GM19452 (cell line): ENCODE measurements at regions not wholly inside any gene's neighbourhood (a gene's known extent, or its start where the extent isn't known, plus 50 kb on each side); places are given as distances from the start of the nearest gene placed in this dataset.

Source experiments
- ATAC-seq: cut with Tn5 transposase; IDR thresholded peaks from one replicate; pipeline ENCODE4 v1.9.1; 2021; ENCODE audit not compliant: unreplicated experiment

DNA sequence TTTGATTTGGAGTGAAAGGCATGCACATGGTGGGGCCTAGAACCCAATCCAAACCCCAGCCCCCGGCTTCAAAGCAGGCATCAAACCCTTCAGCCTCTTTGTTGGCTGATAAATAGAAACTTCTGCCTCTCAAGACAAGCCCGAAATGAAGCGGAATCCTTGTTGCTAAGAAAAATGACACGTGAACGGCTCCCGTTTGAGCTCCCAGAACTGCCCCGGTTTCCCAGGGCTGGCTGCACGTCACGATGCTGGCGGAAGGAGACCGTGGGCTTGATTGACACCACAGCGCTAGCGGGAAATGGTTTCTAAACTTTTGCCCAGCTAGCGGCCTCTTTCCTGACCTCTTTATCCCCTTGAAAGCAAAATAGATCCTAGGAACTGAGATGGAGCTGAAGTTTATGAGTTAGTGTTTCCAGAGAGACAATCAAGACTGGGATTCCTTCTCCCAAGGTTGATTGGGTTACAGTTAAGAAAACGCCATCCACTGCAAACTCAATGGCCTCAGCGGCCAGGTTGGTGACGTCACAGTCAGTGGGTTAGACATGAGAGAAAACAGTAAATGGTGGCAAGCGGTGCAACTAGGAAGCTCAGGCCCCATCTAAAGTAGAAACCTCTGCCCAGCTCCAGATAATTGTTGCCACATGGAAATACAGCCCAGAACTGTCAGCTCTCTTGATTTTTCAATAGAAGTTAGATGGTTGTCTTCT is 117.0 kb downstream of the ANKRD60 start:
- no peak for ATAC-seq

DNA sequence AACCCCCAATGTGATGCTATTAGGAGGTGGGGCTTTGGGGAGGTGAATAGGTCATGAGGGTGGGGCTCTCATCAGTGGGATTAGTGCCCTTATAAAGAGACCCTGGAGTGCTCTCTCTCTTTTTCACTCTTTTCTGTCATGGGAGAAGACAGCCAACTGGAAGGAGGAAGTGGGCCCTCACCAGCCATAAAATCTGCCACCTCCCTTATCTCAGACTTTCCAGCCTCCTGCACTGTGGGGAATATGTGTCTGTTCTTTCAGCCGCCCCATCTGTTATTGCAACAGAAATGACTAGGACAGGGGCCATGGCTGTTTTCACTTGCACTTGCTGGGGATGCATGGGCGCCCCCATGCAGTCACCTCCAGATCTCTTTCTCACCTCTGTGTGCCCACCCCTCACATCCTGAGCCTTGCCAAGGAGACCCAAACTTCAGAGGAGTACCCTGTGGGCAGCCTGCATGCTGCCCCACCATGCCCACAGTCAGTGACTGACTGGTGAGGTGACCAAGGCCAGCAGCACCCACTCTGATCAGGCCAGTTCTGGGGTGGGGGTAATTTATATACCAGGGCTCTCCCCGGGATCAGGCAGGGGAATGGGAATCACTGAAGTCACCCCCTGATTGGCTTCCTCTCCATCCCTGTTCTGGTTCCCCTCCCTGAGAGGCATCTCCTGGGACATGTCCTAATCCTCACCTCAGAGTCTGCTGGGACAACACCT is 118.4 kb downstream of the ANKRD60 start:
- ATAC-seq = no peak

DNA sequence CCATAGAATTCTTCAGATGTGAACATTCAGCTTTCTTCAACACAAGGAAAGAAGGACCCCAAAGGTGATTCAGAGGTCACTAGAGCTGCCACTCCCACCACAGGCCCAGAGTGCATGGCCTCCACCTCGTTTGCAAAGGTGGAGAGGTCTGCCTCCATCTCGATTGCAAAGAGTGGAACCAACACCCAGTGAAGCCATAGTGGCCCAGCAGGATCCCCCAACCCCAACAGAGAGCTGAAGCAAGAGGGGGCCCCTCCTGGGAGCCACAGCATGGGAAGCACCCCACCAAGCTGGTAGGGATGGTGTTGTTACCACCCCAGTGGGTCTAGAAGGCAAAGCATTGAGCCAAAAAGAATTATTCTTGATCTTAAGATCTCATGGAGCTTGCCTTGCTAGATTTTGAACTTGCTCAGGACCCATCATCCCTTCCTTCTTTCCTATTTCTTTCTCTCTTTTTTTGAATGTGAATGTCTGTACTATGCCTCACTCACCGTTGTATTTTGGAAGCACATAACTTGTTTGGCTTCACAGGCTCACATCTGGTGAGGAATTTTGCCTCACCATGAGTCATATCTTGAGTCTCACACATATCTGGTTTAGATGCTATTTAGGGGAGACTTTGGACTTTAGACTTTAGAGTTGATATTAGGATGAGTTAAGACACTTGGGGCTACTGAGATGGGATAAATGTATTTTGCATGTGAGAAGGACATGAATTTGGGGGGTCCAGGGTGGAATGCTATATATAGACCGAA is 119.2 kb downstream of the ANKRD60 start:
- ATAC-seq = no peak

DNA sequence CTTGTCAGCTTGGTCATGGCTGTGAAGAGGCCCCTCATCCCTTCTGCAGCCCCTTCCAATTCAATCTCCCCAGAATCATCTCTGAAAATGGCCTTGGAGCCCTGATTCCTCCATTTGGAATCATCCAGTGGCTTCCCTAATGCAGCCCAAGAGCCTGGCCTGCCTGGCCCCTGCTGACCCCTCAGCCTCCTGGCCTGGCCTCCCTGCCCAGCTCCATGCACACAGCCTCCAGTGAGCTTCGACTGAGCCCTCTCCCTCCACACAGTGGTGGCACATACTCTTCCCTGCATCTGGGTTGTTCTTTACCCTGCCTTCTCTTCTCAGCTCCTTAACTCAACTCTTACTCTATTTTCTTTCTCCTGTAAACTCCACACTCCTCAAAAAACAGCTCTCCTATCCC is 120.9 kb downstream of the ANKRD60 start:
- ATAC-seq = no peak

DNA sequence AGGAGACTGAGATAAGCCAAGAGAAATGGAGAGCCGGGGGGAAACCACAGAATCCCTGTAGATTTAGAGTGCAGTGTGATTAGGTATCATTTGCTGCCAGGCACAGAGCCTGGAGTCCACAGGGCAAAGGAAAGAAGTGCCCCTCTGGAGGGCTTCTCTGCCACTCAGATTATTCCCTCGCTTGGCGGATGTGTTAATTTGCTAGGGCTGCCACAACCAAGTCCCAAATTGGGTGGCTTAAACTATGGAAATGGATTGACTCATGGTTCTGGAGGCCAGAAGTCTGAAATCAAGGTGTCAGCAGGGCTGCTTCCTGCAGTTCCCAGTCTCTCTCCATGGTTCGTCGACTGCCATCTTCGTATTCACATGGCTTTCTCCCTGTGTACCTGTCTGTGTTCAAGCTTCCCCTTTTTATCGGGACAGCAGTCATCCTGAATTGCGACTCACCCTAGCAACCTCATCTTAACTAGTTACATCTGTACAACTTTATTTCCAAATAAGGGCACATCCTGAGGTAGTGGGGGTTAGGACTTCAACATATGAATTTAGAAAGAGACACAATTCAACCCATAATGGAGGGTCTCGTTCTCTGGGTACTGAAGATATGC is 122.2 kb downstream of the ANKRD60 start:
- ATAC-seq = no peak

DNA sequence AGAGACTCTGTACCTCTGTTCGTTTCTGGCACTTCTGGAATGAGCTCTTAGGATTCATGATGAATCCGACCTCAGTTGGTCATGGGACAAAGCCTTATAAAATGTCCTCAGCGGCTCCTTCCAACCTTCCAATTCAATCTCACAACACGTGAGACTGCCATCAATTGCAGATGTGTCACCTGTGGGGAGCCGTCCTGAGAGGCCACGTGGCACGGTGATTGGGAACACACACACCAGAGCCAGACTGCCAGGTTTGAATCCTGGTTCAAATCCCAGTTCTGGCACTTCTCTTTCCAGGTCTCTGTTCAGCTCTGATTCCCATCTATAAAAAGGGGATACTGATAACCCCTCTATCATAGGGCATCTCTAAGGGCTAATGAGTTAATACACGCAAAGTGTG is 124.5 kb downstream of the ANKRD60 start:
- ATAC-seq = no peak

DNA sequence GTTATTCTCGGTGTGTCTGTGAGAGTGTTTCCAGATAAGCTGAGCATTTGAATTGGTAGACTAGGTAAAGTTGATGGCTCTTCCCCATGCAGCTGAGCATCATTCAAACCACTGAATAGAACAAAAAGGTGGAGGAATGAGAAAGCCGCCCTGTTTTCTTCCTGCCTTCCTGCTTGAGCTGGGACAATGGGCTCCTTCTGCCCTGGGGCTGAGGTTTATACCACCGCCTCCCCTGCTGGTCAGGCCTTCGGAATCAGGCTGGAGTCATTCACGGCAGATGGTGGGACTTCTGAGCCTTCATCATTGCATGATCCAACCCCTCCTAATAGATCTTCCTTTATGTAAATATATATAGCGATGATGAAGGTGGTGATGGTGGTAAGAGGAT is 124.9 kb downstream of the ANKRD60 start:
- no peak for ATAC-seq

DNA sequence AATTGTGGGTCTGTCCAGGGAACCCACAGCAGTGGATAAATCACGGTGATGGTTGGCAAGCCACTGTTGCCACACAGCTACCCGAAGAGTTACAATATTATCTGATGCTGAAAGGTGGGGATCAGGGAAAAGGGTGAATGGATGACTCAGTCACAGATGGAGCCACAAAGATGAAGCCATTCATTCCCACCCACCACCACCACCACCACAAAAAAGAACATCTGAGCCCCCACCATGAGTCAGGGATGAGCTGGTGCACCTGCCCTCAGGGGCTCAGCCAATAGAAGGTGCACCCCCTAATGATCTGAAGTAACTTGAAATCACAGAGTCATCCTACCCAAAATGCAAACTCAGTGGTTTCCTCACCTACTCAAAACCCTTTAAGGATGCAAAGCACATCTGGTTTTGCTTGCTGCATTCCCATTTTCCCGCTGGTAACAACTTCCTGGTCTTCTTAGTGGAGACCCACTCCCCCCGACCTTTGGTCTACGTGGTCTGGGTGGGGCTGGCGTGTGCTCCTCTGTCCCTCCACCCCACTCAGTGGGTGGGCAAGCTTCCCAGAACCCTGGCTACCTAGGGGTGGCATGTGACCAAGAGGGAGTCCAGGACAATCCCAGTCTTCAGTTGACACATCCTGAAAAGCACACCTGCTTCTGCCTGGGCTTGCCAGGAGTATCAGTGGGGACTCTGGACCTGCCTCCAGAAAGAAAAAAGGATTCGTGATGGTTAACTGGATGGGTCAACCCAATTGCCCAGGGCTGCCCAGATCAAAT is 125.5 kb downstream of the ANKRD60 start:
- no peak for ATAC-seq

DNA sequence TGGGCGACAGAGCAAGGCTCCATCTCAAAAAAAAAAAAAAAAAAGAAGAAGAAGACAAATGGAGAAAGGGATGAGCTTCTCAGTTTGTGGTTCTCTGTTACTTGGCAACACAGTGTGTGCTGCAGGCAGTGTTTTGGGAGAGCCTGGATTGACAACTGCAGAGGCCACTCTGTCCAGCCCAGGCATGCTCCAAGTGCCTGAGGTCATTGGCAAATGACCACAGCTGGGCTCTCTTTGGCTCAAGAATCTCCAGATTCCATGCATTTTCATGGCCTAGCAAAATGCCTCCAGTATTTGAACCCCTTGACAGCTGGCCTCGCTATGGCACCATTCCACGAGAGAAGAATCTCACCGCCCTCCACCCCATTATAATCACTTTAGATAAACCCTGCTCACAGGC is 126.2 kb downstream of the ANKRD60 start:
- ATAC-seq = no peak

DNA sequence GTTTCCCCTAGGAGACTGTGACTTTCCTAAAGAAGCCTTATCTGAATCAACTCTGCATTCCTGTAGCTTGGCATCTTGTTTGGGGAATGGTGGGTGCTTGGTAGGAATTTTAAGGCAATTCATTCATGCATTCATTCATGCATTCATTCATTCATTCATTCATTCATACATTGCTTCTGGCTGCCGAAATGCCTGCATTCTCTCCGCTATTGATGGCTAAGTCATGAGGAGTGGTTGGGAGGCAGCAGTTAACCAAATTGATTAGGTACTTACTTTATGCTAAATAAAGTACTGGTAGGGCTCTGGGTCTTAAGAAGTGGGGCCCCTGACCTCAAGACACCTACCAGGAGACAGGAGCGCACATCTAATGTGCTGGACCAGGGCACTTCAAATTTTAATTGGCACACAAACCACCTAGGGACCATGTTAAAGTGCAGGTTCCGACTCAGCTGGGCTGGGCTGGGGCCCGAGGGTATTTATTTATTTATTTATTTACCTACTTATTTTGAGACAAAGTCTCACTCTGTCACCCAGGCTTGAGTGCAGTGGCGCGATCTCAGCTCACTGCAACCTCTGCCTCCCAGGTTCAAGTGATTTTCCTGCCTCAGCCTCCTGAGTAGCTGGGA is 127.6 kb downstream of the ANKRD60 start:
- ATAC-seq = no peak

DNA sequence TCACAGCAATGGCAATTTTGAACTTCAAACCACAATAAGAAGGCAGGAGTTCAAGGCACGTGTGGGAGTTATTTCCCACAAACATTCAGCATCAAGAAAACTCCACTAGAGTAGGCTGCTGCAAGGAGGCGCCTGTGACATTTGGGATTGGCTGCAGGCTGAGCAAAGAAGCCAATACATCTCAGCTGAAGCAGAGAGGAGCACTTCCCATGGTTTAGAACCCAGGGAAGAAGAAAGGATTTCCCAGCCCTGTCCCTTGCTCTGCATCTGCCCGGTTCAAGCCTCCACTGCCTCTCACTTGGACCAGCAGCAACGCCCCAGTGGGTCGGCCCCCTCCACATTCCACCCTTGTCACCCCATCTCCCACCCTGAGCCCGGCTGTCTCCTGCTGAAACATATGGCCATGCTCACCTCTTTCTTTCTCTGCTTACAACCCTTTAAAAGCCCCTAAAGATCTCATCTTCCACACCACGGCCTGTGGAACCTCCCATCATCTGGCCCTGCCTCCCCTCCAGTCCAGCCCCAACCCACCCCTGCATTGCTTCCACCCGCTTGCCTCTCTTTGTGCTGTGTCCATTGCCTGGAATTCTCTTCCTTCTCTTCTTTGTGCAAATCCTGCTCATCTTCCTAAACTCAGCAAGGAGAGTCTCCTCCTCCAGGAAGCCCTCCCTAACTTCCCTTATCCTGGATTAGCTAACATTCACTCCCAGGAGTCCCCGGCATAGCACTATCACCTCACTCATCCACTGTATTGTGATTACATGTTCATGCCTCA is 128.3 kb downstream of the ANKRD60 start:
- no peak for ATAC-seq

DNA sequence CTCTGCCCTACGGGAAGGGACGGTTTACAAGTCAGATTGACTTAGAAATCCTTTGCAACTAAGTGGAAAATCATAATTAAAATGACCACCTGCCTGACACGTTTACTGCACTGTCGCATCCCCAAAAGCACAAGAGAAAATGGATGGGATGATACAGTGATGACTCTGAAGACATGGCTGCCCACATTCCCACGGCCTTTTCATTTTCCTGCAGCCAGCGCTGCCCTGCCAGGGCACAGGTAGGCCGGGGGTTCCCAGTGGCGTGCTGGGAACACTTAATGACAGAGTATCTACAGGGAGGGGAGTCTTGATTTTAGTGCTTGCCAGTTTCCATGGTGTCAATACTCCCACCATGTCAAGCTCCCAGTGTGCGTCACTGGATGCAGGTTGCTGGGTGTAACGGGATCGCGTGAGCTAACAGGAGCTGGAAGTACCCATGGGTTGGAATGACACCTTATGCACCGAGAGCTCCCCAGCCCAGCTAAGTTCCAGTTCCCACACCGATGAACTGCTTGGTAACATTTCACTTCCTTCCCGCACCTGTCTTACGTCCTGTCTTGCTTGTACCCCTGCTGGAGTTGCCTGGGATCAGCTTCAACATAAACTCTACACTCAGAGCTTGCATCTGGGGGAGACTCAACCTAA is 129.0 kb downstream of the ANKRD60 start:
- ATAC-seq = no peak

DNA sequence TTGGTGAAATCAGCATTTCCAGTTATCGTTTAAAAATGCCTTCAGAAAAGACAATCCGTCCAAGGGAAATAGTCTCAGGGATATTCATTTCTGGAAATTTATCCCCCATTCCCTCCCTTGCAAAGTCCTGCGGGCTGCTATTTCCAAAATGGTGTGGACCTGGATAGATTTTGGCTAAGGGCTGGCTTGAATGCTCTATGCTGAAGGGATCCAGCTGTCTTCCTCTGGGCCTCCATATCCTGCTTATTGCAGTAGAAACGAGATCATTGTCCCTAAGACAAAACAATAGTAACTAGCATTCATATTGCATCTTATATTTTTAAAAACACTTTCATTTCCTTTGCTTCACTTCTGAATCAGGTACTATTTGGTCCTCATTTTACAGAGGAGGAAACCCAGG is 129.9 kb downstream of the ANKRD60 start:
- no peak for ATAC-seq

DNA sequence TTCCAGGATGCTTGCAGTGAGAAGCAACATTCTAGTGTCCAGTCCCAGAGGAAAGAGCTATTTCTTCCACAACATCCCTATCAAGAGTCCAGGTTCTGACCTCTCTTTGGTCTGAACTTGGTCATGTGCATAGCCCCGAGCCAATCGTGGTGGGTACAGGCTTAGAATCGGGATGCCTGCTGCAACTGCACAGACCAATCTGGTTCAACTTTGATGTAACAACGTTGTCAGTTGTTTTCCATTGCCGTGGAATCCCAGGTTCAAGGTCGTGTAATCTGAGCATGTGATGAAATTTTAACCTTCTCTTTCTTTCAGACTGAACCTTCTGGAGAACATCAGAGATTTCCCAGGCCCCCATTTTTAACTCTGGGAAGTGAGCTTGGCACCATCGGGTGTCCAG is 130.5 kb downstream of the ANKRD60 start:
- no peak for ATAC-seq

DNA sequence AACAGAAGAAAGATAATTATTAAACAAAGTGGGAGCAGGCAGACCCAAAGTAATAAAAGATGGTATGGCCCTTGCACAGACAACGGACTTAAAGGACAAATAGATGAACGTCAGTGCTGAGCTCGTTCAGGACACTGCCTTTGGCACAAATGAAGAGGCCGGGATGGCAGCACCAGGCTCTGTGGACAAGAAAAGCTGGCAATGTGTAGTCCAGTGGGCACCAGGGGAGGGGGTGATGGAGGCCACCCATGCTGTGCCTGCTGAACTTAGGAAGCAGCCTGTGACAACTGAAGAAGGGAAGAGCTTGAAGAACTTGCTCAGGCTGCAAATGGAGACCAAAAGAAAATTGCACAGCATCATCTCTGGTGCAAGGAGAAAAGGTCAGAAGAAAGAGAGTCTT is 131.0 kb downstream of the ANKRD60 start:
- ATAC-seq = no peak

DNA sequence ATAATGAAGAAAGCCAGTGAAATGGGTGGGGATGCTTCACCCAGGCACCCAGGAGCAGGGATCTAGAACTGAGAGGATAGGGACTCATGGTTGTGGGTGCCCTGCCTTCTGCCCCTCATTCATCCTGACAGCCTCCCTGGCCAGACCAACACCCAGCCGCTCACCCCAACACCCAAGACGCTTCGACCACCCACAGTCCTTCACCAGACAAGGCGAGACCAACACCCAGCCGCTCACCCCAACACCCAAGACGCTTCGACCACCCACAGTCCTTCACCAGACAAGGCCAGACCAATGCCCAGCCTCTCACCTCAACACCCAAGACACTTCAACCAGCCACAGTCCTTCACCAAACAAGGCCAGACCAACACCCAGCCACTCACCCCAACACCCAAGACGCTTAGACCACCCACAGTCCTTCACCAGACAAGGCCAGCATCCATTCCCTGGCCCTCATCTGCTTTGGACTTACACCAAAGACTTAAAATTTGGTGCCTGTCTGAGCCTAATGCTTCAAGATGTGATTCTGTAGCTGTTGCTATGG is 131.5 kb downstream of the ANKRD60 start:
- no peak for ATAC-seq

DNA sequence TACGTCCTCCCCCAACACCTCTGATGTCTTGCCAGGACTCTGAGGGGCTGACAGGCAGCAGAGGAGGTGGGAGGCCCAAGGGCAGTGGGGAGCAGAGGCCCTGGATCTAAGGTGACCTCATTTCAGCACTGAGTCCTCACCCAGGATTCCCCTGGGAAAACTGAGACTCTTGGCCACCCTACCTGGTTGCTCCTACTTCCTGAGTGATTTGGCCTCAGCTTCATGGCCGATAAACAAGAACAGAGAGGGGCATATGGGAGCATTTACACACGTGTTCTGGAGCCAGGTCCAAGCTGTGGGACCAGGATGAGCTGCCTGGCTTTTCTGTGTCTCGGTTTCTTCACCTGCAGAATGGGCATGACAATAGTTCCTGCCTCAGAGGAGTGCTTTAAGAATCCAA is 133.8 kb downstream of the ANKRD60 start:
- no peak for ATAC-seq

DNA sequence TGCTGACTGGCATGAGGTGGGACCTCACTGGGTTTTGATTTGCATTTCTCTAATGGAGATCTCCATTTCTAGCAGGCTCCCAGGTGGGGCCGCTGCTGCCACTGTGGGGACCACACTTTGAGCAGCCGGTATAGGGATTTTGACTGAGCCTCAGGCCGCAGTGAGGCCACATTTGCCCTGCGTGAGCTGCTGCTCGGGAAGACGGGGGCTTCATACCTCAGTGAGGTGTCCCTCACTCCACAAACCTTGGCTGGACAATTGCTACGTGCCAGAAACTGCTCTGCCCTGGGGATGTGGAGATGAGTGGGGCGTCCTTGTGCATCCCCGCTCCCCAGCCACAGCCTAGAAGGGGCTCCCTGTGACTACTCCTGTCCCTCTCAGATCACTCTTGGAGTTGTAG is 134.3 kb downstream of the ANKRD60 start:
- no peak for ATAC-seq

DNA sequence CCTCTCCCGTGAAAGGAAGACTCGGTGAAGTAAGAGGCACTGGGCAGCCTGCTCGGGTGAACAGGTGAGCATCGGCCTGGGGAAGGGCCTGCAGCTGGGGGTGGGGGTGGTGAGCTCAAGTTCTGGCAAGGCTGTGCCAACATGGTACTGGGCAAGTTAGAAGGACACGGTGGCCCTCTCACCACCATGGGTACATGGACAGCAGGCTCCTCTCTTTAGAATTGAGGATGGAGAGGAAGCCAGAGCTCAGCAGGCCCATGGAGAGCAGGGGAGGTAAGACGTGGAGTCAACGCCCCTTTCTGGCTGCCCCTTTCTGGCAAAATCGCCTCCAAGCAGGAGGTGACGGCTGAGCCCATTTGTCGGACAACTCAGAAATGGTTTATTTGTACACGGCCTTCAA is 135.6 kb downstream of the ANKRD60 start:
- no peak for ATAC-seq
